MM.1S (cell line): ENCODE measurements at regions not wholly inside any gene's neighbourhood (a gene's known extent, or its start where the extent isn't known, plus 50 kb on each side); places are given as distances from the start of the nearest gene placed in this dataset.

Experiments used
- DNase-seq: peaks from one replicate; pipeline ENCODE4 v3.0.0-alpha.2; 2015
- H2AFZ ChIP-seq: fragments of 300-600 bp; sonication (generic); 2 replicates; pipeline ENCODE4 v1.6.0; 2016; ENCODE audit warnings: antibody characterized with exemption, low read length
- H3F3A ChIP-seq: fragments of 300-600 bp; sonication (generic); 2 replicates; pipeline ENCODE4 v1.6.1; 2016; ENCODE audit warnings: mild to moderate bottlenecking, antibody characterized with exemption, low read length, moderate library complexity, mixed read lengths; ENCODE audit not compliant: insufficient read depth
- H3K27ac ChIP-seq: fragments of 300-600 bp; sonication (generic); 2 replicates; pipeline ENCODE4 v1.5.1; 2016; ENCODE audit warnings: mild to moderate bottlenecking, low read length
- H3K27me3 ChIP-seq: fragments of 300-600 bp; sonication (generic); replicated peaks from 2 replicates; pipeline ENCODE4 v1.6.0; 2016; ENCODE audit warnings: low read length; ENCODE audit not compliant: insufficient read depth
- H3K36me3 ChIP-seq: fragments of 300-600 bp; sonication (generic); replicated peaks from 2 replicates; pipeline ENCODE4 v1.6.1; 2016; ENCODE audit warnings: mild to moderate bottlenecking, low read length, mixed read lengths; ENCODE audit not compliant: insufficient read depth
- H3K4me1 ChIP-seq: fragments of 300-600 bp; sonication (generic); 2 replicates; pipeline ENCODE4 v1.6.1; 2016; ENCODE audit warnings: low read length, mixed read lengths
- H3K4me2 ChIP-seq: fragments of 300-600 bp; sonication (generic); 2 replicates; pipeline ENCODE4 v1.6.0; 2016; ENCODE audit warnings: low read depth, low read length
- H3K4me3 ChIP-seq: fragments of 300-600 bp; sonication (generic); 2 replicates; pipeline ENCODE4 v1.5.1; 2016; ENCODE audit warnings: low read length, mixed read lengths
- H3K79me2 ChIP-seq: fragments of 300-600 bp; sonication (generic); 2 replicates; pipeline ENCODE4 v1.6.1; 2016; ENCODE audit warnings: mixed run types, low read length, mixed read lengths
- H3K9ac ChIP-seq: fragments of 300-600 bp; sonication (generic); 2 replicates; pipeline ENCODE4 v1.6.1; 2016; ENCODE audit warnings: low read length, mixed read lengths
- H3K9me2 ChIP-seq: fragments of 300-600 bp; sonication (generic); replicated peaks from 2 replicates; pipeline ENCODE4 v1.6.1; 2016; ENCODE audit warnings: mild to moderate bottlenecking, low read length, mixed read lengths; ENCODE audit not compliant: insufficient read depth
- H3K9me3 ChIP-seq: fragments of 300-600 bp; sonication (generic); replicated peaks from 2 replicates; pipeline ENCODE4 v1.6.1; 2016; ENCODE audit warnings: mild to moderate bottlenecking, low read length, mixed read lengths; ENCODE audit not compliant: insufficient read depth
- H4K20me1 ChIP-seq: fragments of 300-600 bp; sonication (generic); 2 replicates; pipeline ENCODE4 v1.6.1; 2016; ENCODE audit warnings: mild to moderate bottlenecking, low read length, moderate library complexity, mixed read lengths; ENCODE audit not compliant: insufficient read depth
- EZH2 ChIP-seq: fragments of 300-600 bp; sonication (generic); optimal IDR thresholded peaks from 2 replicates; pipeline ENCODE3; 2017; ENCODE audit warnings: low read depth, mild to moderate bottlenecking, antibody characterized with exemption, low read length, mixed read lengths
- EZH2phosphoT487 ChIP-seq: fragments of 300-600 bp; sonication (generic); IDR thresholded peaks from 2 replicates; pipeline ENCODE4 v1.6.1; 2018; ENCODE audit warnings: antibody characterized with exemption, low read length
- TF ChIP-seq, protein P1 (sequence below): fragments of 300-600 bp; sonication (generic); IDR thresholded peaks from 2 replicates; pipeline ENCODE4 v1.5.1; 2016; ENCODE audit warnings: antibody characterized with exemption, low read length, mixed read lengths

DNA sequence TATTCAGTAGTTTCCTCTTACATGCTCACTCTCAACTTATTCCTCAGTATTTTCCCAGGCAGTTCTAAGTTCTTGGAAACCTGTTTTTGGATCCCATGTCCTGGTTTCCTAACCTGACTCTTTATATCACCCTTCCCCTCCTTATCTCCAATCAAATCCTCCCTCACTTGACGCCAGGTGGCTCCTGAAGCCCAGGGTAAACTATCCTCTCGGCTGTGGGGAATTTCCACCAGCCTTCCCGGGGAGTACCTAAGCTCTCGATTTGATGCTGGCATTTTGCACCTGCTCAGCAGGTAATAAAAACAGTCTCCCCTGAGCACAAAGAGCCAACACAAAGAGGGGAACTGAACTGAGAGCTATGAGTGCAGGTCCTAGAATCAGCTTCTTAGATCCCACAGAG, 538.0 kb downstream of the SLC4A3 start:
- H3K27me3 ChIP-seq = no peaks in the 10 kb centered on the region
- H3K4me1 ChIP-seq = no peaks in the 10 kb centered on the region
- H3K9me3 ChIP-seq = no peaks in the 10 kb centered on the region
- no peaks in the 10 kb centered on the region for H3K36me3 ChIP-seq
- H3K9me2 ChIP-seq = no peaks in the 10 kb centered on the region
- H2AFZ ChIP-seq = no peak overlapping the region
- H3K4me3 ChIP-seq = no peak overlapping the region
- no peaks in the 10 kb centered on the region for H4K20me1 ChIP-seq
- no peak overlapping the region for H3K9ac ChIP-seq
- no peaks in the 10 kb centered on the region for H3K79me2 ChIP-seq
- TF ChIP-seq EZH2 (no peak), EZH2phosphoT487 (no peak)
- TF ChIP-seq, protein P1, sequence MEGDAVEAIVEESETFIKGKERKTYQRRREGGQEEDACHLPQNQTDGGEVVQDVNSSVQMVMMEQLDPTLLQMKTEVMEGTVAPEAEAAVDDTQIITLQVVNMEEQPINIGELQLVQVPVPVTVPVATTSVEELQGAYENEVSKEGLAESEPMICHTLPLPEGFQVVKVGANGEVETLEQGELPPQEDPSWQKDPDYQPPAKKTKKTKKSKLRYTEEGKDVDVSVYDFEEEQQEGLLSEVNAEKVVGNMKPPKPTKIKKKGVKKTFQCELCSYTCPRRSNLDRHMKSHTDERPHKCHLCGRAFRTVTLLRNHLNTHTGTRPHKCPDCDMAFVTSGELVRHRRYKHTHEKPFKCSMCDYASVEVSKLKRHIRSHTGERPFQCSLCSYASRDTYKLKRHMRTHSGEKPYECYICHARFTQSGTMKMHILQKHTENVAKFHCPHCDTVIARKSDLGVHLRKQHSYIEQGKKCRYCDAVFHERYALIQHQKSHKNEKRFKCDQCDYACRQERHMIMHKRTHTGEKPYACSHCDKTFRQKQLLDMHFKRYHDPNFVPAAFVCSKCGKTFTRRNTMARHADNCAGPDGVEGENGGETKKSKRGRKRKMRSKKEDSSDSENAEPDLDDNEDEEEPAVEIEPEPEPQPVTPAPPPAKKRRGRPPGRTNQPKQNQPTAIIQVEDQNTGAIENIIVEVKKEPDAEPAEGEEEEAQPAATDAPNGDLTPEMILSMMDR = no peak
- no peak for DNase-seq
- no peak overlapping the region for H3K4me2 ChIP-seq
- H3K27ac ChIP-seq = no peak overlapping the region
- H3F3A ChIP-seq = no peaks in the 10 kb centered on the region

DNA sequence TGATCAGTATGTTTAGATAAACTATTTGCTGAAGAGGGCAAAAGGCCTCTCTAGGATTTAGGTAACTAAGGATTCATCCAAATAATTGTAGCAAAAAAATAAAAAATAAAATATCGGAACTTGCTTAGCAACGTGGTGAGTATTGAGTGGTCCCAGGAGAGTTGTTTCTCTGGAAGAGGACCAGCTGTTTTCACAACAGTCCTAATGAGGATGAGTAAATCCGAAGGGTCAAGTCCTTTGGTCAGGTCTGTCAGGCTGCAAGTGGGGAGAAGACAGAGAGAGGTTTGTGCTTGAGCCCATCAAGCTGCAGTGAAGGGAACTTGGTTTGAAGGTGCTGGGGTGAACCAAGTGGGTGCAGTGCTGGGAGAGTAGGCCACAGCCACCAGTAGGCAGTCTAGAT, 539.2 kb downstream of the SLC4A3 start:
- DNase-seq = no peak
- no peak overlapping the region for H3K4me3 ChIP-seq
- H3K4me1 ChIP-seq = no peaks in the 10 kb centered on the region
- H3K9me2 ChIP-seq = no peaks in the 10 kb centered on the region
- no peaks in the 10 kb centered on the region for H3K79me2 ChIP-seq
- H3K27me3 ChIP-seq = no peaks in the 10 kb centered on the region
- no peak overlapping the region for H3K9ac ChIP-seq
- H3K4me2 ChIP-seq = no peak overlapping the region
- TF ChIP-seq EZH2 (no peak), EZH2phosphoT487 (no peak)
- TF ChIP-seq, protein P1 = no peak
- no peaks in the 10 kb centered on the region for H3K36me3 ChIP-seq
- H2AFZ ChIP-seq = no peak overlapping the region
- no peaks in the 10 kb centered on the region for H3K9me3 ChIP-seq
- H3F3A ChIP-seq = no peaks in the 10 kb centered on the region
- no peaks in the 10 kb centered on the region for H4K20me1 ChIP-seq
- H3K27ac ChIP-seq = no peak overlapping the region

DNA sequence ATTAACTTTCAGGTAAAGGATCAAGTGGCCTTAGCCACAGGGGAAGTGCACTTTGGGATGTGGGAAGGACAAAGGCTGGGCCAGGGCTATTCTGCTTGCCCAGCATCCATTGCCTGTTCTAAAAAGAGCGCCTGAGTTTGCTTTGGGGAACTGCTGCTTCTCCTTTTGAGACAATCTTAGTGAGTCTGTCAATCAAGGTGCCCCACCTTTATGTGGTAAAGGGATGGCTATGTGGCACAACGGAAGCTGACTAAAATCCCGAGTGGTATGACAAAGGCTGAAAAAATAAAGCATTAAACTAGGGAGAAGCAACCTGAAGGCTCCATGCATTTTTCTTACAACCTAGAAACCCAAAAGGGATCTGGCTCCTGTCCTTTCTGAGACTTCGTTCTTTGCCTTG, 540.5 kb downstream of the SLC4A3 start:
- DNase-seq = no peak
- H3K4me1 ChIP-seq = no peaks in the 10 kb centered on the region
- no peaks in the 10 kb centered on the region for H3K27me3 ChIP-seq
- no peaks in the 10 kb centered on the region for H4K20me1 ChIP-seq
- H2AFZ ChIP-seq = no peak overlapping the region
- no peaks in the 10 kb centered on the region for H3K9me2 ChIP-seq
- no peaks in the 10 kb centered on the region for H3K79me2 ChIP-seq
- no peaks in the 10 kb centered on the region for H3K36me3 ChIP-seq
- no peak overlapping the region for H3K27ac ChIP-seq
- no peak overlapping the region for H3K4me2 ChIP-seq
- no peak overlapping the region for H3K4me3 ChIP-seq
- TF ChIP-seq, protein P1 = no peak
- TF ChIP-seq EZH2 = no peak
- no peak for TF ChIP-seq EZH2phosphoT487
- no peaks in the 10 kb centered on the region for H3F3A ChIP-seq
- no peak overlapping the region for H3K9ac ChIP-seq
- no peaks in the 10 kb centered on the region for H3K9me3 ChIP-seq
